AG09309 (cell line): ENCODE measurements at regions not wholly inside any gene's neighbourhood (a gene's known extent, or its start where the extent isn't known, plus 50 kb on each side); places are given as distances from the start of the nearest gene placed in this dataset.

ENCODE experiments used
- DNase-seq: peaks from one replicate; pipeline ENCODE4 v3.0.0-alpha.2; 2010; ENCODE audit warnings: low read depth
- H3K4me3 ChIP-seq: 2 replicates; pipeline ENCODE4 v1.5.1; 2011; ENCODE audit warnings: mild to moderate bottlenecking, low read depth, low read length, moderate library complexity; ENCODE audit not compliant: control insufficient read depth
- CTCF ChIP-seq: IDR thresholded peaks from 2 replicates; pipeline ENCODE4 v1.5.1; 2011; ENCODE audit warnings: mild to moderate bottlenecking, low read depth, low read length, inconsistent platforms; ENCODE audit not compliant: insufficient read depth, control insufficient read depth; ENCODE audit errors: missing control alignments

- no peak for DNase-seq
- TF ChIP-seq CTCF = no peak
- no peak overlapping the region for H3K4me3 ChIP-seq
Observed at GRCh38 chr2:204268971-204269370, 276.3 kb upstream of the PARD3B start.

- TF ChIP-seq CTCF = no peak
Observed at GRCh38 chr2:204272089-204272488, 273.2 kb upstream of the PARD3B start.

GRCh38 chr2:204272610-204273287, 272.5 kb upstream of the PARD3B start:
- no peak for TF ChIP-seq CTCF
- DNase-seq = no peak
- H3K4me3 ChIP-seq = no peak overlapping the region

More at GRCh38 chr2:204272089-204272488, 273.2 kb upstream of the PARD3B start:
- no peak for DNase-seq
- H3K4me3 ChIP-seq = no peak overlapping the region

- no peak for DNase-seq
- TF ChIP-seq CTCF = no peak
- H3K4me3 ChIP-seq = no peak overlapping the region
Observed at GRCh38 chr2:204274429-204274828, 270.8 kb upstream of the PARD3B start.

- DNase-seq = no peak
- TF ChIP-seq CTCF = no peak
Observed at GRCh38 chr2:204274991-204275390, 270.3 kb upstream of the PARD3B start.

GRCh38 chr2:204277226-204277625, 268.0 kb upstream of the PARD3B start:
- no peak overlapping the region for H3K4me3 ChIP-seq
- no peak for TF ChIP-seq CTCF
- DNase-seq = no peak

More at GRCh38 chr2:204274991-204275390, 270.3 kb upstream of the PARD3B start:
- no peak overlapping the region for H3K4me3 ChIP-seq
